Gastrocnemius medialis (tissue), 4 donors: ENCODE measurements at regions not wholly inside any gene's neighbourhood (a gene's known extent, or its start where the extent isn't known, plus 50 kb on each side); places are given as distances from the start of the nearest gene placed in this dataset.

ENCODE experiments used
- ATAC-seq, 2 donors: fragments of 150-250 bp; one replicate each; pipeline ENCODE4 v1.9.1; 2016
- DNase-seq, 2 donors: peaks; one replicate each; pipeline ENCODE4 v3.0.0-alpha.2; 2019
- H3K27ac ChIP-seq, 4 donors: fragments of 200-600 bp; sonication (generic); 1 replicate in 1 of 4; 2 replicates in 3 of 4; pipeline ENCODE4 v1.5.1; 2016 to 2018; ENCODE audit warnings: mild to moderate bottlenecking in 2 of 4, moderate library complexity in 1 of 4
- H3K27me3 ChIP-seq, 3 donors: fragments of 200-600 bp; sonication (generic) in 2 of 3; 1 replicate in 1 of 3; 2 replicates in 2 of 3; pipeline versions ENCODE4 v1.5.1 to v1.6.0; 2016 to 2019; ENCODE audit warnings: mild to moderate bottlenecking in 1 of 3, moderate library complexity in 1 of 3
- H3K36me3 ChIP-seq, 2 donors: fragments of 200-600 bp; sonication (generic) in 1 of 2; one replicate each; pipeline ENCODE4 v1.5.1; 2017 to 2018
- H3K4me1 ChIP-seq, 2 donors: fragments of 200-600 bp; sonication (generic) in 1 of 2; one replicate each; pipeline ENCODE4 v1.5.1; 2016 to 2017; ENCODE audit warnings: mild to moderate bottlenecking in 2 of 2
- H3K4me3 ChIP-seq, 4 donors: fragments of 200-600 bp; sonication (generic) in 3 of 4; 1 replicate in 1 of 4; 2 replicates in 3 of 4; pipeline ENCODE4 v1.5.1; 2016 to 2019; ENCODE audit warnings: mild to moderate bottlenecking in 2 of 4
- H3K9me3 ChIP-seq, 3 donors: fragments of 200-600 bp; sonication (generic) in 2 of 3; 1 replicate in 1 of 3; 2 replicates in 2 of 3; pipeline ENCODE4 v1.5.1; 2016 to 2019
- POLR2A ChIP-seq, 2 donors: fragments of 450-650 bp; IDR thresholded peaks; one replicate each; pipeline ENCODE4 v1.6.1; 2017; ENCODE audit warnings: antibody characterized with exemption in 2 of 2, mild to moderate bottlenecking in 2 of 2, moderate library complexity in 2 of 2
- in situ Hi-C, 4 donors: fragments of 200-750 bp; cut with MboI; loops; one replicate each; pipeline versions ENCODE4 v1.15.0 to v1.8.0; 2017; ENCODE audit warnings: low sequenced_read_pairs in 4 of 4
- intact Hi-C: fragments of 100-400 bp; cut with DNase I; formaldehyde crosslinking; loops from one replicate; pipeline ENCODE4 v1.15.1; 2023; ENCODE audit warnings: low total_unique reads
- TF ChIP-seq, protein P1 (sequence below), 5 experiments: fragments of 450-650 bp in 3 of 5; fragments of 200-600 bp in 2 of 5; sonication (generic) in 2 of 5; IDR thresholded peaks in 4 of 5; conservative IDR thresholded peaks in 1 of 5; 1 replicate in 4 of 5; 2 replicates in 1 of 5; pipeline ENCODE4 v1.5.1; 2016 to 2019; ENCODE audit warnings: antibody characterized with exemption in 5 of 5, mild to moderate bottlenecking in 3 of 5, moderate library complexity in 3 of 5

DNA sequence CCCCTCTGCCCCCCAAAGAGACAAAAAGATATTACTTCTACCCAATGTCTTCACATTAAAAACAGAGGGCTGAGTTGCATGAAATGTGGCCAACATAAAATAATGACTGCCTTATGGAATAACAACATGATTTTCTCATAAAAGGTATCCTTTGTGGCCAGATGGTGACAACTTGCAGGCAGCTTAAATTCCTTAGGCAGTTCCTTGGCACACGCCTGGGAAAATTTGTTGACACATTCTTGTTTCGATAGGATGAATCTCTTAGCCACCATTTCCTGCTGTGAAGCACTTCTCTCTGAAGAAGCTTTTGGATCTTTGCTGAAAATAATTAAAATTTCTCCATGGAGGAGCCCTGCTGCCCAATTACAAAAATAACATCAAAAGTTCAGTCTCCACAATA is 109.0 kb upstream of the COL21A1 start:
- ATAC-seq, result no peak
- H3K4me1 ChIP-seq, result no peaks in the 10 kb centered on the region
- H3K4me3 ChIP-seq, result no peak overlapping the region
- no peak for DNase-seq
- no peaks in the 10 kb centered on the region for H3K27me3 ChIP-seq
- no peak overlapping the region for H3K27ac ChIP-seq
- no peaks in the 10 kb centered on the region for H3K9me3 ChIP-seq
- TF ChIP-seq, protein P1, sequence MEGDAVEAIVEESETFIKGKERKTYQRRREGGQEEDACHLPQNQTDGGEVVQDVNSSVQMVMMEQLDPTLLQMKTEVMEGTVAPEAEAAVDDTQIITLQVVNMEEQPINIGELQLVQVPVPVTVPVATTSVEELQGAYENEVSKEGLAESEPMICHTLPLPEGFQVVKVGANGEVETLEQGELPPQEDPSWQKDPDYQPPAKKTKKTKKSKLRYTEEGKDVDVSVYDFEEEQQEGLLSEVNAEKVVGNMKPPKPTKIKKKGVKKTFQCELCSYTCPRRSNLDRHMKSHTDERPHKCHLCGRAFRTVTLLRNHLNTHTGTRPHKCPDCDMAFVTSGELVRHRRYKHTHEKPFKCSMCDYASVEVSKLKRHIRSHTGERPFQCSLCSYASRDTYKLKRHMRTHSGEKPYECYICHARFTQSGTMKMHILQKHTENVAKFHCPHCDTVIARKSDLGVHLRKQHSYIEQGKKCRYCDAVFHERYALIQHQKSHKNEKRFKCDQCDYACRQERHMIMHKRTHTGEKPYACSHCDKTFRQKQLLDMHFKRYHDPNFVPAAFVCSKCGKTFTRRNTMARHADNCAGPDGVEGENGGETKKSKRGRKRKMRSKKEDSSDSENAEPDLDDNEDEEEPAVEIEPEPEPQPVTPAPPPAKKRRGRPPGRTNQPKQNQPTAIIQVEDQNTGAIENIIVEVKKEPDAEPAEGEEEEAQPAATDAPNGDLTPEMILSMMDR (IDR thresholded peaks at IDR 0.05 in 4 of 5, conservative IDR thresholded peaks at IDR 0.05 in 1 of 5), result no peak
- TF ChIP-seq POLR2A (IDR thresholded peaks at IDR 0.05), result no peak
- in situ Hi-C loops (loop anchor here (5.0 to 25.0 kb wide), 2 partner anchors 236 to 506 kb away; no protein-coding TSS in a partner anchor), intact Hi-C loops (loop anchor here (5.0 kb wide), 2 partner anchors 191 to 496 kb away; no protein-coding TSS in a partner anchor)
- no peaks in the 10 kb centered on the region for H3K36me3 ChIP-seq

DNA sequence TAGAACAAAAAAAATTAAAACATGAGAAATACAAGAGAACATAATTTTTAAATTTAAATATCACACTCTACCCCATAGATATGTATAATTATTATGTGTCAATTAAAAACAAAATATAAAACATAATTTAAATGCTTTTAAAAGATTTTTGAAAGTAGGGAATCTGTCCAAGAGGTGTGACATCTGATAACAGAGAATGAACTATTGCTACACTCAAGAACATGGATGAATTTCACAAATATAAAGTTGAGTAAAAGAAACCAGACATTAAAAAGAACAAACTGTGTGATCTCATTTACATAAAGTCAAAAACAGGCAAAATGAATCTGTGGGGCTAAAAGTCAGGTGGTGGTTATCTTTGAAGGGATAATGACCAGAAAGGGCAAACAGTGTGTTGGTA is 106.5 kb upstream of the COL21A1 start:
- ATAC-seq, result no peak
- no peak overlapping the region for H3K27ac ChIP-seq
- intact Hi-C loops (no loop called here), in situ Hi-C loops (loop anchor here (25.0 kb wide), 1 partner anchor 508 kb away; no protein-coding TSS in a partner anchor)
- DNase-seq, result no peak
- H3K4me1 ChIP-seq, result no peaks in the 10 kb centered on the region
- no peaks in the 10 kb centered on the region for H3K36me3 ChIP-seq
- no peaks in the 10 kb centered on the region for H3K27me3 ChIP-seq
- TF ChIP-seq, protein P1 (IDR thresholded peaks at IDR 0.05 in 4 of 5, conservative IDR thresholded peaks at IDR 0.05 in 1 of 5), result no peak
- TF ChIP-seq POLR2A (IDR thresholded peaks at IDR 0.05), result no peak
- H3K4me3 ChIP-seq, result no peak overlapping the region
- no peaks in the 10 kb centered on the region for H3K9me3 ChIP-seq

DNA sequence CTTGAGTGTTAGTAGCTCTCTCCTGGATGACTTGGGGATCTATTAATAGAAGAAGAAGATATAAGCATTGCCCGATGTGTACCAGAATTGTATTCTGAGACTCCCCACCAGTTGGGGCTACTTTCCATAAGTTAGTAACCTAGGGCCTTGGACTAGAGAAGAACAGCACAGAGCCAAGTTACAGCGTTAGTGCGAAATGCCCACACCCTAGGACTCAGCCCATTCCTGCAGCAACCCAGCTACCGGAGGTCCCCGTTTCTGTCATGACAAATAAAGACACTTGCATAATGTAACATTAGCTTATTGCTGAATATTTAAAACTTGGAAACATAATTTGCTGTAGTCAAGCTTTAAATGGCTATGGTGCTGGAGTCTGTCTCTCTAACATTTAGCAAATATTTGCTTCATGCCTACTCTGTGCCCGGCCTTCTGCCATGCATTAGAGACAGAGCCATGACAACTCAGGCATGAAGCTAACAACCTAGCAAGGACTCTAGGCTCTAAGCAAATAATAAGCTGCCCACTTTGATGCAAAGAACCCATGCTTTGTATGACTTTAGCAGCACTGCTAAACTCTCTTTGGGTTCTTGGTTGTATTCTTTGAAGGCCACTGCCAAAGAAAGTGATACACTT is 103.4 kb upstream of the COL21A1 start:
- ATAC-seq (no peak), DNase-seq (no peak)
- Histone ChIP-seq H3K36me3 (no peaks in the 10 kb centered on the region), H3K4me3 (no peak overlapping the region), H3K27me3 (no peaks in the 10 kb centered on the region), H3K4me1 (no peaks in the 10 kb centered on the region), H3K27ac (no peak overlapping the region), H3K9me3 (no peaks in the 10 kb centered on the region)
- intact Hi-C loops, result no loop called here
- no peak for TF ChIP-seq POLR2A (IDR thresholded peaks at IDR 0.05)
- TF ChIP-seq, protein P1 (IDR thresholded peaks at IDR 0.05 in 4 of 5, conservative IDR thresholded peaks at IDR 0.05 in 1 of 5), result no peak
- in situ Hi-C loops, result loop anchor here (25.0 kb wide), 1 partner anchor 512 kb away; no protein-coding TSS in a partner anchor

DNA sequence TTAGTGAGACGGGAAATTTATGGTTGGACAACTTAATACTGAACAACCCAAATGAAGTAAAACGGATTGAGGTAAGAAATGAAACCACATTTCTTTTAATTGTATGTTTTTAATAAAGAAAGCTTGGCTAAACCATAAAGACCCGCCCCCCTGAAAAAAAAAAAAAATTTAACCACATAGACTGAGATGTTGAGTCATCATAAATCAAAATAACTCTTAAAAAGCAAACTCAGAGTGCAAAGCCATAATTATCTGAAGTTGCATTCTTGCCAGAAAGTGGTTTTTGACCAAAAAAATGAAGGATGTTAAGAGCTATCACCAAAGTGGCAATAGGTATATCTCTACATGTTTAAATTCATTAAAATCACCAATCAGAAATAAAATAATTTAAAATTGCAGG is 101.8 kb upstream of the COL21A1 start:
- ATAC-seq (no peak), DNase-seq (no peak)
- in situ Hi-C loops (no loop called here), intact Hi-C loops (no loop called here)
- Histone ChIP-seq H3K27me3 (no peaks in the 10 kb centered on the region), H3K36me3 (no peaks in the 10 kb centered on the region), H3K27ac (no peak overlapping the region), H3K4me1 (no peaks in the 10 kb centered on the region), H3K4me3 (no peak overlapping the region), H3K9me3 (no peaks in the 10 kb centered on the region)
- TF ChIP-seq POLR2A (IDR thresholded peaks at IDR 0.05), result no peak
- TF ChIP-seq, protein P1 (IDR thresholded peaks at IDR 0.05 in 4 of 5, conservative IDR thresholded peaks at IDR 0.05 in 1 of 5), result no peak

DNA sequence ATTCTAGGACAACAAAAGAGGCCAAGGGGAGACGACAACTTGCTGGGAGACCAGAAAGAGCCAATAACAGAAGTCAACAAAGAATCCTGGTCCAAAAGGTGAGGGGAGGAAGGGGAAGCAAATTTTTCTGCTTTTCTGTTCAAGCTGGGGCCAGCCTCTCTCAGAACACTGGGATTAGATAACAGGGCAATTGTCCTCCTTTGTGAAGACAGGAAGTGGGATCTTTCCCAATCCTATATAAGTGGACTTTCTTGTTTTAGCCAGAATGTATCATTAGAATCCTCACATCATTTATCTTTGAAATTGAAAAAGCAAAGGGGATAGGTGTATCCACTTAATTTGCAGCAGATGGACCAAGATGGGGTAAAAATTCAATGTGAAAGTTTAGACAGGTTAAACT is 101.2 kb upstream of the COL21A1 start:
- H3K36me3 ChIP-seq, result no peaks in the 10 kb centered on the region
- in situ Hi-C loops, result no loop called here
- intact Hi-C loops, result no loop called here
- H3K9me3 ChIP-seq, result no peaks in the 10 kb centered on the region
- no peak overlapping the region for H3K27ac ChIP-seq
- no peaks in the 10 kb centered on the region for H3K4me1 ChIP-seq
- no peaks in the 10 kb centered on the region for H3K27me3 ChIP-seq
- DNase-seq, result no peak
- ATAC-seq, result no peak
- H3K4me3 ChIP-seq, result no peak overlapping the region
- TF ChIP-seq, protein P1 (IDR thresholded peaks at IDR 0.05 in 4 of 5, conservative IDR thresholded peaks at IDR 0.05 in 1 of 5), result no peak
- no peak for TF ChIP-seq POLR2A (IDR thresholded peaks at IDR 0.05)
